SK-N-SH (cell line): ENCODE measurements at regions not wholly inside any gene's neighbourhood (a gene's known extent, or its start where the extent isn't known, plus 50 kb on each side); places are given as distances from the start of the nearest gene placed in this dataset.

Experiments
- CTCF ChIA-PET: fragments of 300-600, 350-600 bp; formaldehyde crosslinking; extraction: SDS; loops from one replicate; lab custom pipeline; 2021; lab: Yijun Ruan, JAX
- POLR2A ChIA-PET: fragments of 350-600 bp; sonication (Branson Sonifier 250); formaldehyde crosslinking; extraction: SDS; loops from one replicate; lab custom pipeline; 2020; ENCODE audit warnings: antibody characterized with exemption, inconsistent platforms; lab: Yijun Ruan, JAX
- DNase-seq: peaks from one replicate; pipeline ENCODE4 v3.0.0; 2012
- H2AFZ ChIP-seq: fragments of 200-600 bp; sonication (generic); 2 replicates; pipeline ENCODE4 v1.8.1; 2016; ENCODE audit warnings: antibody characterized with exemption, mild to moderate bottlenecking, low read depth
- H3F3A ChIP-seq: fragments of 200-600 bp; sonication (generic); replicated peaks from 2 replicates; pipeline ENCODE3; 2016; ENCODE audit warnings: antibody characterized with exemption, mild to moderate bottlenecking; ENCODE audit not compliant: insufficient read depth
- H3K27ac ChIP-seq, 2 experiments: fragments of 200-500 bp in 1 of 2; fragments of 200-600 bp in 1 of 2; sonication (Bioruptor generic) in 1 of 2; sonication (generic), shearing (Covaris generic) in 1 of 2; 2 replicates each; pipeline versions ENCODE4 v1.5.1 to v1.6.1; 2014 to 2016; ENCODE audit warnings: low read depth in 2 of 2, inconsistent platforms in 1 of 2, low read length in 1 of 2, mild to moderate bottlenecking in 1 of 2, mixed read lengths in 1 of 2
- H3K27me3 ChIP-seq: fragments of 200-600 bp; sonication (generic), shearing (Covaris generic); 2 replicates; pipeline ENCODE4 v1.6.1; 2016; ENCODE audit warnings: mixed run types; ENCODE audit not compliant: insufficient read depth
- H3K36me3 ChIP-seq, 2 experiments: fragments of 200-500 bp in 1 of 2; fragments of 200-600 bp in 1 of 2; sonication (Bioruptor generic) in 1 of 2; sonication (generic) in 1 of 2; replicated peaks in 1 of 2; 2 replicates each; pipeline versions ENCODE3 to v1.5.1; 2014 to 2016; ENCODE audit warnings: low read length in 1 of 2, mild to moderate bottlenecking in 1 of 2; ENCODE audit not compliant: insufficient read depth in 2 of 2, control insufficient read depth in 1 of 2
- H3K4me1 ChIP-seq, 2 experiments: fragments of 200-500 bp in 1 of 2; fragments of 200-600 bp in 1 of 2; sonication (Bioruptor generic) in 1 of 2; sonication (generic), shearing (Covaris generic) in 1 of 2; 2 replicates each; pipeline versions ENCODE4 v1.5.1 to v1.6.1; 2014 to 2016; ENCODE audit warnings: low read depth in 1 of 2, low read length in 1 of 2, mixed run types in 1 of 2; ENCODE audit not compliant: insufficient read depth in 2 of 2, control insufficient read depth in 1 of 2
- H3K4me2 ChIP-seq: fragments of 200-600 bp; sonication (generic), shearing (Covaris generic); 2 replicates; pipeline ENCODE4 v1.6.1; 2017; ENCODE audit warnings: mixed run types
- H3K4me3 ChIP-seq, 2 experiments: fragments of 200-500 bp in 1 of 2; fragments of 200-600 bp in 1 of 2; sonication (Bioruptor generic) in 1 of 2; sonication (generic), shearing (Covaris generic) in 1 of 2; 2 replicates each; pipeline versions ENCODE4 v1.5.1 to v1.8.1; 2014 to 2016; ENCODE audit warnings: low read depth in 2 of 2, inconsistent platforms in 1 of 2, low read length in 1 of 2, mild to moderate bottlenecking in 1 of 2, mixed read lengths in 1 of 2, moderate library complexity in 1 of 2
- H3K79me2 ChIP-seq: fragments of 200-600 bp; sonication (generic); 2 replicates; pipeline ENCODE4 v1.8.1; 2017; ENCODE audit warnings: mild to moderate bottlenecking; ENCODE audit not compliant: insufficient read depth
- H3K9ac ChIP-seq: fragments of 200-600 bp; sonication (generic); 2 replicates; pipeline ENCODE4 v1.6.1; 2017; ENCODE audit warnings: mixed run types
- H3K9me2 ChIP-seq: fragments of 200-600 bp; sonication (generic); 2 replicates; pipeline ENCODE4 v1.6.1; 2017; ENCODE audit warnings: mixed run types
- H3K9me3 ChIP-seq: fragments of 200-600 bp; sonication (generic); 2 replicates; pipeline ENCODE4 v1.6.1; 2017; ENCODE audit warnings: mixed run types, mild to moderate bottlenecking, moderate library complexity
- H4K20me1 ChIP-seq: fragments of 200-600 bp; sonication (generic); 2 replicates; pipeline ENCODE4 v1.6.1; 2017; ENCODE audit warnings: mild to moderate bottlenecking, mixed run types; ENCODE audit not compliant: insufficient read depth
- CHD2 ChIP-seq: fragments of 150-350 bp; IDR thresholded peaks from 2 replicates; pipeline ENCODE4 v1.6.1; 2018; ENCODE audit warnings: low read length; ENCODE audit not compliant: partially characterized antibody
- EP300 ChIP-seq, 2 experiments: IDR thresholded peaks; 2 replicates each; pipeline versions ENCODE4 v1.4.0 to v1.6.1; 2012; ENCODE audit warnings: borderline replicate concordance in 1 of 2, low read depth in 1 of 2, low read length in 1 of 2
- EZH2phosphoT487 ChIP-seq: fragments of 200-600 bp; sonication (generic); IDR thresholded peaks from 2 replicates; pipeline ENCODE4 v1.6.1; 2017; ENCODE audit warnings: low read depth, mixed run types, mild to moderate bottlenecking, antibody characterized with exemption, moderate library complexity, borderline replicate concordance
- FOSL2 ChIP-seq: IDR thresholded peaks from 2 replicates; pipeline ENCODE4 v1.4.0; 2012; ENCODE audit warnings: low read depth, mild to moderate bottlenecking, moderate library complexity, borderline replicate concordance
- FOXJ3 ChIP-seq: sonication (generic); formaldehyde crosslinking; IDR thresholded peaks from 2 replicates; pipeline ENCODE4 v1.5.1; 2020; ENCODE audit warnings: mild to moderate bottlenecking, missing genetic modification reagents
- JUND ChIP-seq: IDR thresholded peaks from 2 replicates; pipeline ENCODE4 v1.4.0; 2012
- MAX ChIP-seq: IDR thresholded peaks from 2 replicates; pipeline ENCODE4 v1.4.0; 2012; ENCODE audit warnings: low read depth
- MXI1 ChIP-seq: IDR thresholded peaks from 2 replicates; pipeline ENCODE4 v1.6.1; 2012; ENCODE audit warnings: mild to moderate bottlenecking, low read depth, low read length, improper control_type of control experiment
- RXRA ChIP-seq: IDR thresholded peaks from 2 replicates; pipeline ENCODE4 v1.4.0; 2012; ENCODE audit warnings: low read depth, mild to moderate bottlenecking, borderline replicate concordance
- TAF1 ChIP-seq: IDR thresholded peaks from 2 replicates; pipeline ENCODE4 v1.6.1; 2012; ENCODE audit warnings: low read depth, mild to moderate bottlenecking, low read length, moderate library complexity, borderline replicate concordance
- TCF12 ChIP-seq: IDR thresholded peaks from 2 replicates; pipeline ENCODE4 v1.4.0; 2012
- TEAD4 ChIP-seq: IDR thresholded peaks from 2 replicates; pipeline ENCODE4 v1.4.0; 2012; ENCODE audit warnings: mild to moderate bottlenecking, borderline replicate concordance; ENCODE audit not compliant: insufficient read depth
- WGBS: methylation state at CpG from one replicate; pipeline ENCODE4 v1.1.6; 2017; ENCODE audit warnings: low lambda C conversion rate; 5-methylcytosine and 5-hydroxymethylcytosine counted together
- TF ChIP-seq, protein P1 (sequence below): IDR thresholded peaks from 2 replicates; pipeline ENCODE4 v1.4.0; 2012; ENCODE audit warnings: low read depth, borderline replicate concordance

- no peak for TF ChIP-seq MAX
- TF ChIP-seq RXRA = no peak
- TF ChIP-seq CHD2 = no peak
- TF ChIP-seq FOXJ3 = no peak
- TF ChIP-seq, protein P1, sequence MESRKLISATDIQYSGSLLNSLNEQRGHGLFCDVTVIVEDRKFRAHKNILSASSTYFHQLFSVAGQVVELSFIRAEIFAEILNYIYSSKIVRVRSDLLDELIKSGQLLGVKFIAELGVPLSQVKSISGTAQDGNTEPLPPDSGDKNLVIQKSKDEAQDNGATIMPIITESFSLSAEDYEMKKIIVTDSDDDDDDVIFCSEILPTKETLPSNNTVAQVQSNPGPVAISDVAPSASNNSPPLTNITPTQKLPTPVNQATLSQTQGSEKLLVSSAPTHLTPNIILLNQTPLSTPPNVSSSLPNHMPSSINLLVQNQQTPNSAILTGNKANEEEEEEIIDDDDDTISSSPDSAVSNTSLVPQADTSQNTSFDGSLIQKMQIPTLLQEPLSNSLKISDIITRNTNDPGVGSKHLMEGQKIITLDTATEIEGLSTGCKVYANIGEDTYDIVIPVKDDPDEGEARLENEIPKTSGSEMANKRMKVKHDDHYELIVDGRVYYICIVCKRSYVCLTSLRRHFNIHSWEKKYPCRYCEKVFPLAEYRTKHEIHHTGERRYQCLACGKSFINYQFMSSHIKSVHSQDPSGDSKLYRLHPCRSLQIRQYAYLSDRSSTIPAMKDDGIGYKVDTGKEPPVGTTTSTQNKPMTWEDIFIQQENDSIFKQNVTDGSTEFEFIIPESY = no peak
- TF ChIP-seq EP300 (IDR thresholded peaks at IDR 0.05; ENCODE audit: borderline replicate concordance in 1 of 2, low read depth in 1 of 2, low read length in 1 of 2) = no peak
- no peak for TF ChIP-seq MXI1
Observed at GRCh38 chr2:8307606-8308180, 374.2 kb upstream of the ID2 start (continued).

DNA sequence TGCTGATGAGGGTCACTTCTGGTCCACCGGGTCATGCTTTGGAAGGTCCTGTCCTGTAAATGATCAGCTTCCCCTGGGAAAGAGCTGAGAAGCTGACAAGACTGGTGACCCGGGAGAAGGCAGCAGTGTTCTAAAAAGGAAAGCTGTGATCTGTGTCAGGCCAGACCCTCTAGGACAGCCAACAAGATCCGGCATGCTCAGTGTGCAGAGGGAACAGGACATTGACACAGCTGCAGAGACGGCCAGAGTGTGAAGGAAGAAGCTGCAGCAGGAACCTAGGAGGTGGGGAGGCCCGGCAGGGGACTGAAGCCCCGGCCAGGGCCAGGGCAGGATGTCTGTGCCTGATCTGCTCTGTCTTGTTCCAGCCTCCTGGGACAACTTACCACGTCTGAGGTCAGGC is 372.7 kb upstream of the ID2 start:
- H3K27me3 ChIP-seq = no peaks in the 10 kb centered on the region
- POLR2A ChIA-PET = no interaction called here
- WGBS = 80% methylated on average over 7 of the region's 7 CpGs
- H3K79me2 ChIP-seq = no peaks in the 10 kb centered on the region
- no peak for DNase-seq
- H3K9me3 ChIP-seq = no peaks in the 10 kb centered on the region
- no peak overlapping the region for H2AFZ ChIP-seq
- no peak overlapping the region for H3K4me2 ChIP-seq
- CTCF ChIA-PET = interaction anchor here (1.4 kb wide), 1 partner anchor 27 kb away, joined by 4 read pairs; no protein-coding TSS in a partner anchor
- no peak overlapping the region for H3K4me3 ChIP-seq
- H3K27ac ChIP-seq = no peak overlapping the region
- peaks cover 7 to 17% of the 10 kb centered on the region in 2 experiments; a peak in 3 of 4 replicates for H3K4me1 ChIP-seq
- H3K9me2 ChIP-seq = no peaks in the 10 kb centered on the region
- no peaks in the 10 kb centered on the region for H3K36me3 ChIP-seq
- no peaks in the 10 kb centered on the region for H3F3A ChIP-seq
- TF ChIP-seq MXI1 = no peak
- TF ChIP-seq FOSL2 = no peak
- TF ChIP-seq FOXJ3 = no peak
- no peak for TF ChIP-seq EZH2phosphoT487
- TF ChIP-seq TCF12 = no peak
- TF ChIP-seq TEAD4 = no peak
- no peak for TF ChIP-seq EP300 (IDR thresholded peaks at IDR 0.05; ENCODE audit: borderline replicate concordance in 1 of 2, low read depth in 1 of 2, low read length in 1 of 2)
- no peak for TF ChIP-seq TAF1
- no peak for TF ChIP-seq JUND
- H4K20me1 ChIP-seq = no peaks in the 10 kb centered on the region
- H3K9ac ChIP-seq = no peak overlapping the region
